Ovary (tissue), 7 donors: ENCODE measurements at regions not wholly inside any gene's neighbourhood (a gene's known extent, or its start where the extent isn't known, plus 50 kb on each side); places are given as distances from the start of the nearest gene placed in this dataset.
"Not testable (repeated sequence)": the region's sequence is repeated elsewhere in the genome, so short reads cannot be mapped to it uniquely, and the experiment has no call there.

Source experiments
- DNase-seq, 5 donors: peaks; one replicate each; pipeline ENCODE4 v3.0.0-alpha.2; 2019 to 2020
- H3K27ac ChIP-seq, 2 donors: fragments of 200-600 bp; one replicate each; pipeline versions ENCODE4 v1.5.1 to v1.8.0; 2019 to 2022
- H3K27me3 ChIP-seq: fragments of 200-600 bp; one replicate; pipeline ENCODE4 v1.8.0; 2022
- H3K36me3 ChIP-seq: fragments of 200-600 bp; sonication (generic); one replicate; pipeline ENCODE4 v1.5.1; 2019
- H3K4me1 ChIP-seq: one replicate; pipeline ENCODE4 v1.8.1; 2013; ENCODE audit warnings: mild to moderate bottlenecking, moderate library complexity; ENCODE audit not compliant: insufficient read depth
- H3K4me3 ChIP-seq: fragments of 200-600 bp; sonication (generic); one replicate; pipeline ENCODE4 v1.5.1; 2017
- H3K9me3 ChIP-seq, 2 donors: fragments of 200-600 bp in 1 of 2; sonication (generic) in 1 of 2; one replicate each; pipeline versions ENCODE4 v1.5.1 to v1.8.1; 2013 to 2019; ENCODE audit warnings: mild to moderate bottlenecking in 1 of 2, moderate library complexity in 1 of 2
- CTCF ChIP-seq, 3 donors: fragments of 450-650 bp in 2 of 3; fragments of 200-600 bp in 1 of 3; IDR thresholded peaks; one replicate each; pipeline versions ENCODE4 v1.5.1 to v1.8.0; 2016 to 2022; ENCODE audit warnings: antibody characterized with exemption in 3 of 3, mild to moderate bottlenecking in 1 of 3
- EP300 ChIP-seq: sonication (generic); formaldehyde crosslinking; IDR thresholded peaks from one replicate; pipeline ENCODE4 v1.6.1; 2017; ENCODE audit warnings: antibody characterized with exemption
- POLR2A ChIP-seq: fragments of 450-650 bp; IDR thresholded peaks from one replicate; pipeline ENCODE4 v1.6.1; 2017; ENCODE audit warnings: antibody characterized with exemption, mild to moderate bottlenecking, moderate library complexity
- WGBS, 3 donors: extraction: QIAGEN DNeasy Blood & Tissue Kit in 1 of 3; methylation state at CpG; one replicate each; pipeline versions ENCODE4 v1.1.5 to v1.1.7; 2013 to 2017; 5-methylcytosine and 5-hydroxymethylcytosine counted together
- intact Hi-C, 4 donors: fragments of 100-400 bp; cut with DNase I; formaldehyde crosslinking; loops; one replicate each; pipeline versions ENCODE4 v1.11.0 to v1.15.1; 2022 to 2023
- donor health status: DM: no; HTN: no; CAD: no; lungs with moderate emphysema.
- donor health status: DM: no; HTN: no; CAD: no.
- donor health status: Bipolar disorder and iron deficiency.
- donor health status: DM: no; HTN: no; CAD: no.
- donor health status: DM: yes; HTN: yes; CAD: no.

- Histone ChIP-seq H3K4me3 (no peak overlapping the region), H3K4me1 (no peaks in the 10 kb centered on the region), H3K9me3 (no peaks in the 10 kb centered on the region), H3K36me3 (no peaks in the 10 kb centered on the region), H3K27me3 (no peaks in the 10 kb centered on the region), H3K27ac (no peak overlapping the region)
- TF ChIP-seq POLR2A (no peak), CTCF (IDR thresholded peaks at IDR 0.05) (no peak), EP300 (no peak)
- intact Hi-C loops: no loop called here
- WGBS, 3 donors: 77 to 89% (median 78%) methylated on average over 5 of the region's 5 CpGs
- no peak for DNase-seq
Measured at GRCh38 chr6:22214314-22214713, 82.5 kb downstream of the PRL start.

- intact Hi-C loops, H3K9me3 ChIP-seq, H3K27me3 ChIP-seq, H3K4me3 ChIP-seq, H3K27ac ChIP-seq, H3K4me1 ChIP-seq, DNase-seq, H3K36me3 ChIP-seq: not testable (repeated sequence)
- WGBS, 3 donors: 76 to 95% (median 81%) methylated on average over 3 of the region's 3 CpGs
Measured at GRCh38 chr6:22215474-22215873, 81.4 kb downstream of the PRL start.

GRCh38 chr6:22218410-22218809 lies 78.4 kb downstream of the PRL start:
- no peaks in the 10 kb centered on the region for H3K27me3 ChIP-seq
- WGBS, 3 donors: 93 to 98% (median 97%) methylated on average over 3 of the region's 3 CpGs
- peaks cover 2% of the 10 kb centered on the region for H3K4me1 ChIP-seq
- intact Hi-C loops: no loop called here
- H3K27ac ChIP-seq: no peak overlapping the region
- DNase-seq: no peak
- H3K9me3 ChIP-seq: no peaks in the 10 kb centered on the region
- H3K36me3 ChIP-seq: no peaks in the 10 kb centered on the region
- no peak overlapping the region for H3K4me3 ChIP-seq
- no peak for TF ChIP-seq EP300
- no peak for TF ChIP-seq CTCF (IDR thresholded peaks at IDR 0.05)
- TF ChIP-seq POLR2A: no peak

- DNase-seq: no peak
- 23 to 32% (median 31%) methylated on average over 6 of the region's 6 CpGs for WGBS, 3 donors
- TF ChIP-seq EP300 (no peak), CTCF (IDR thresholded peaks at IDR 0.05) (no peak), POLR2A (no peak)
Measured at GRCh38 chr6:22219925-22220324, 76.9 kb downstream of the PRL start.

GRCh38 chr6:22221211-22221610 lies 75.6 kb downstream of the PRL start:
- no peak overlapping the region for H3K27ac ChIP-seq
- no peaks in the 10 kb centered on the region for H3K9me3 ChIP-seq
- H3K4me1 ChIP-seq: peaks cover 2% of the 10 kb centered on the region
- H3K36me3 ChIP-seq: no peaks in the 10 kb centered on the region
- TF ChIP-seq EP300 (no peak), POLR2A (no peak), CTCF (IDR thresholded peaks at IDR 0.05) (no peak)
- intact Hi-C loops: no loop called here
- DNase-seq: no peak
- no peaks in the 10 kb centered on the region for H3K27me3 ChIP-seq
- H3K4me3 ChIP-seq: no peak overlapping the region
- 87 to 90% (median 88%) methylated on average over 4 of the region's 4 CpGs for WGBS, 3 donors

More at GRCh38 chr6:22219925-22220324, 76.9 kb downstream of the PRL start:
- Histone ChIP-seq H3K4me1 (peaks cover 2% of the 10 kb centered on the region), H3K27ac (no peak overlapping the region), H3K9me3 (no peaks in the 10 kb centered on the region), H3K4me3 (no peak overlapping the region), H3K27me3 (no peaks in the 10 kb centered on the region), H3K36me3 (no peaks in the 10 kb centered on the region)
- intact Hi-C loops: no loop called here
